NT2/D1 (cell line): ENCODE measurements at regions not wholly inside any gene's neighbourhood (a gene's known extent, or its start where the extent isn't known, plus 50 kb on each side); places are given as distances from the start of the nearest gene placed in this dataset.
"Not testable (repeated sequence)": the region's sequence is repeated elsewhere in the genome, so short reads cannot be mapped to it uniquely, and the experiment has no call there.

Source experiments
- DNase-seq: peaks from one replicate; pipeline ENCODE4 v3.0.0-alpha.2; 2011; ENCODE audit warnings: low read depth, low spot score
- H3K27me3 ChIP-seq: 2 replicates; pipeline ENCODE4 v1.6.0; 2011; ENCODE audit warnings: mild to moderate bottlenecking; ENCODE audit not compliant: insufficient read length, insufficient read depth
- H3K36me3 ChIP-seq: 2 replicates; pipeline ENCODE4 v1.6.1; 2011; ENCODE audit warnings: mild to moderate bottlenecking, low read length, mixed read lengths; ENCODE audit not compliant: insufficient read depth, insufficient read length
- H3K4me1 ChIP-seq: 2 replicates; pipeline ENCODE4 v1.5.1; 2011; ENCODE audit not compliant: insufficient read depth, insufficient read length
- H3K4me3 ChIP-seq: 2 replicates; pipeline ENCODE4 v1.5.1; 2011; ENCODE audit warnings: low read depth; ENCODE audit not compliant: insufficient read length
- H3K9ac ChIP-seq: 2 replicates; pipeline ENCODE4 v1.6.0; 2011; ENCODE audit warnings: low read depth; ENCODE audit not compliant: insufficient read length
- H3K9me3 ChIP-seq: 2 replicates; pipeline ENCODE4 v1.5.1; 2011; ENCODE audit warnings: mild to moderate bottlenecking, low read length; ENCODE audit not compliant: insufficient read depth
- SUZ12 ChIP-seq: IDR thresholded peaks from 2 replicates; pipeline ENCODE4 v1.6.1; 2011; ENCODE audit not compliant: insufficient read length, insufficient read depth; ENCODE audit errors: extremely low read depth
- YY1 ChIP-seq: IDR thresholded peaks from 2 replicates; pipeline ENCODE4 v1.6.1; 2011; ENCODE audit not compliant: insufficient read length, insufficient read depth
- ZNF274 ChIP-seq: IDR thresholded peaks from 2 replicates; pipeline ENCODE4 v1.6.1; 2011; ENCODE audit warnings: mild to moderate bottlenecking, low read depth, low read length

DNA sequence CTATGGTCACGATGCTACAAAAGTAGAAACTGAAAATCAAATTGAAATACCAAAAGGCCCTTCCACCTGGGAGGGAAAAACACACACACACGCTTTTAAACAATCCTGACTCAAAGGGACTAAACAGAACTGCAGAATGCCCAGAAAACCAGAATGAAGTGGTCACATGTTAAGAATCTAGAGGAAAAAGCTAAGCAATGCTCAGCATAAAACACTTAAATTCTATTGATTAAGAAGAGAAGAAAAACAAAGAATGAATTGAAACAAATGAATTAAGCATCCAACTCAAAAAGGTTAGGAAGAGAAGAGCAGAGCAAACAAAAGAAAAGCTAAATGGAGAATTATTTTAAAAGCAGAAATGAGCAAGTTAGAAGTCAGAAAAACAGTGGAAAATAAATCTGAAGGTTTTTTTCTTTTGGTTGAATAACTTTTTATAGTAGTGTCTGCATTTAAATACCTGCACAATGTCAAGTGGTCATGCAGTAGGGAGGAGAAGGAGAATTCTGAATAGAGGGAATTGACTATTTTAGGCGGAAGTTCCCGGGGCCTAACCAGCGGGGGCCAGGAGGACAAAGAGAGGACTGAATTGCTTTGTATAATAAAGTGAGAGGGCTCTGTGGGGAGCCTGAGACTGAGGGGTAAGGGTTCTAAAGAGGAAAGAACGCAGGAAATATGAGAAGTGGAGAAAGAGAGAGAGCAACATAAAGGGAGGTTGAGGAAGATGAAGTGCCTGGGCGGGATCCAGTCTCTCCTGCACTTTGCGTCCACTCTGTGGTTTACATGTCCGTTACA, 146.8 kb downstream of the ATPSCKMT start:
- H3K9ac ChIP-seq, result no peak overlapping the region

DNA sequence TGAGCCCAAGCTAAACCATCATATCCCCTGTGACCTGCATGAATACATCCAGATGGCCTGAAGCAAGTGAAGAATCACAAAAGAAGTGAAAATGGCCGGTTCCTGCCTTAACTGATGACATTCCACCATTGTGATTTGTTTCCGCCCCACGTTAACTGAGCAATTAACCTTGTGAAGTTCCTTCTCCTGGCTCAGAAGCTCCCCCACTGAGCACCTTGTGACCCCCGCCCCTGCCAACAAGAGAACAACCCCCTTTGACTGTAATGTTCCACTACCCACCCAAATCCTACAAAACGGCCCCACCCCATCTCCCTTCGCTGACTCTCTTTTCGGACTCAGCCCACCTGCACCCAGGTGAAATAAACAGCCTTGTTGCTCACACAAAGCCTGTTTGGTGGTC, 147.5 kb downstream of the ATPSCKMT start:
- H3K4me1 ChIP-seq, H3K36me3 ChIP-seq, H3K27me3 ChIP-seq, H3K4me3 ChIP-seq, H3K9ac ChIP-seq: not testable (repeated sequence)
- H3K9me3 ChIP-seq, result peaks cover 25% of the 10 kb centered on the region
- peak; percentile 38 for DNase-seq

More for the DNA sequence above, 146.8 kb downstream of the ATPSCKMT start:
- no peak overlapping the region for H3K4me3 ChIP-seq
- H3K4me1 ChIP-seq, result no peaks in the 10 kb centered on the region
- no peaks in the 10 kb centered on the region for H3K27me3 ChIP-seq
- no peaks in the 10 kb centered on the region for H3K36me3 ChIP-seq
- peak; percentile 72 for DNase-seq
- TF ChIP-seq SUZ12 (no peak), YY1 (no peak), ZNF274 (no peak)
- peaks cover 25% of the 10 kb centered on the region for H3K9me3 ChIP-seq

DNA sequence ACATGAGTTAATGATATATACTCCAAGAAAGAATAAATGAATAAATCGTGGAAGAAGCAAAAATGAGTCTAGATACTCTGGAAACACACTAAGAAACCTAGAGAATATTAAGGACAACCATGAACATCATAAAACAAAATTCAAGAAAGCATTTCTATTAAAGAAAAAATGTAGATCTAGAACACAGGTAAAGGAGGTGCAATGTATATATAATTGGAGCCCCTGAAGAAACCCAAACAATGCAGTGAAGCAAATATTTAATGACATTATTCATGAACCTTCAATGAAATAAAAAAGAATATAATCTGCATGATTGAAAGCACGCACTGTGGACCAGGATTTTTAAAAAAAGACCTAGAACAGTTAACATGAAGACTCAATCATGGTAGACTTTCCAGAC, 150.1 kb downstream of the ATPSCKMT start:
- no peaks in the 10 kb centered on the region for H3K27me3 ChIP-seq

DNA sequence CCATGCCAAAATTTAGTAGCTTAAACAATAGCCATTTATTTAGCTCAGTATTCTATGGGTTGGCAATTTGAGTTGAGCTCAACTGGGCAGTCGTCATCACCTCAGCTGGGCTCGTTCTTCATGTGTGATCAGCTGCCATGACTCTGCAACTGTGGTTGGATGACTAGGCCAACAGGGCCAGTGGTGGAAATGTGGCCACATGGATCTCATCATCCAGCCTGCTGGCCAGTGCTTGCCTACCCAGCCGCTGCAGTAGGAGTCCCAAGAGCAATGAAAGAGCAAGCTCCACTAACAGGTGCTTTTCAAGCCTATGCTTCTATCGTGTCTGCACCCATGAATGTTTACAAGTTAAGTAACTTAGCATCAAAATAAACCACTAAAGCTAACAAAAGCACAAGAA, 158.0 kb downstream of the ATPSCKMT start:
- no peak for TF ChIP-seq ZNF274
- no peak for TF ChIP-seq YY1
- TF ChIP-seq SUZ12, result no peak
- Histone ChIP-seq H3K9ac (no peak overlapping the region), H3K27me3 (no peaks in the 10 kb centered on the region), H3K36me3 (no peaks in the 10 kb centered on the region), H3K4me3 (no peak overlapping the region), H3K9me3 (peaks cover 6% of the 10 kb centered on the region), H3K4me1 (no peaks in the 10 kb centered on the region)
- DNase-seq, result no peak

More for the DNA sequence above, 150.1 kb downstream of the ATPSCKMT start:
- Histone ChIP-seq H3K36me3 (no peaks in the 10 kb centered on the region), H3K9me3 (peaks cover 25% of the 10 kb centered on the region), H3K9ac (no peak overlapping the region), H3K4me3 (no peak overlapping the region), H3K4me1 (no peaks in the 10 kb centered on the region)
- DNase-seq, result no peak
- TF ChIP-seq SUZ12 (no peak), YY1 (no peak), ZNF274 (no peak)

DNA sequence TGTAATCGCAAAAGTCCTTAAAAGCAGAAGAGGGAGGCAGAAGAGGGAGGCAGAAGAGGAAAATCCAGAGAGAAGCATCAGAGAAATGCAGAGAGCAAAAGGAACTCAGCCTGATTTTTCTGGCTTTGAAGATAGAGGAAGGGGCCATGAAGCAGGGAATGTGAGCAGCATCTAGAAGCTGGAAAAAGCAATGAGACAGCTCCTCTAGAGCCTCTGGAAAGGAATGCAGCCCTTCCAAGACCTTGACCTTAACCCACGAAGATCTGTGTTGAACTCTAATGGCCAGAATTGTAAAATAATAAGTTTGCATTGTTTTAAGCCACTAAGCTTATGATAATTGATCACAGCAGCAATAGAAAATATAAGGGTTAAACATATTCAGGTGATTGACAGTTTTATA, 159.6 kb downstream of the ATPSCKMT start:
- DNase-seq, result no peak
- Histone ChIP-seq H3K4me1 (no peaks in the 10 kb centered on the region), H3K36me3 (no peaks in the 10 kb centered on the region), H3K9me3 (peaks cover 6% of the 10 kb centered on the region), H3K4me3 (no peak overlapping the region), H3K9ac (no peak overlapping the region), H3K27me3 (no peaks in the 10 kb centered on the region)
- TF ChIP-seq YY1, result no peak
- TF ChIP-seq ZNF274, result no peak
- no peak for TF ChIP-seq SUZ12

DNA sequence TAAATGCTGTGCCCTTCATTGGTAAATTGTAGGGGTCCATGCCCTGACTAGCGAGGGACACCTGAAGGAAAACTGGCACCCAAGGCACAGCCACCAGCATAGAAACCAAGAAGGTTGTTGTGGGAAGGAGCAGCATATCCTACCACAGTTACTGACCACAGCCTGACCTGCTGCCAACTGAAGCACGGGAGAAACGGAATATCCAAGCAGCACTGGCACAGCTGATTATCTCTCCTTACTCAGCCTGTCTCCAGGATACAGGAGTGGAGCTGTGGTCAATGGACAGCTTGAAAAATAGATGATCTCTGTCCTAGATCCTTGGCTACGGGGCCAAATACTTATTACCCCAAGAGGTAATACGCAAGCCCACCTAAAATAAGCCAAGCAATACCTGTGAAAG, 164.5 kb downstream of the ATPSCKMT start:
- DNase-seq, result no peak
- no peak overlapping the region for H3K9ac ChIP-seq

DNA sequence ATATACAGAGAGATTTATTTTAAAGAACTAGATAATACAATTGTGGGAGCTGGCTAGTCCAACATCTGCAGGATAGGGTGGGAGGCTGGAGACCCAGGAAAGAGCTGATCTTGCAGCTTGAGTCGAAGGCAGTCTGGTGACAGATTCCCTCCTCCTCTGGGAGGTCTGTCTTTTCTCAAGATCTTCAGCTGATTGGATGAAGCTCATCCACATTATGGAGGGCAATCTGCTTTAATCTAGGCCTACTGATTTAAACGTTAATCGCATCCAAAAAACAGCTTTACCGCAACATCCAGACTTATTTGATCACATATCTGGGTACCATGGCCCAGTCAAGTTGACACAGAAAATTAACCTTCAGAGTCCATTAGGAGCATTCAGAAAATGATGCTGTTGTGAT, 168.1 kb downstream of the ATPSCKMT start:
- H3K9me3 ChIP-seq, result no peaks in the 10 kb centered on the region
- no peak overlapping the region for H3K9ac ChIP-seq
- TF ChIP-seq YY1, result no peak
- no peak for TF ChIP-seq SUZ12
- no peak for TF ChIP-seq ZNF274
- H3K4me3 ChIP-seq, result no peak overlapping the region
- no peak for DNase-seq
- H3K27me3 ChIP-seq, result no peaks in the 10 kb centered on the region
- H3K4me1 ChIP-seq, result no peaks in the 10 kb centered on the region
- no peaks in the 10 kb centered on the region for H3K36me3 ChIP-seq

More for the DNA sequence above, 164.5 kb downstream of the ATPSCKMT start:
- no peaks in the 10 kb centered on the region for H3K4me1 ChIP-seq
- H3K9me3 ChIP-seq, result peaks cover 5% of the 10 kb centered on the region
- H3K4me3 ChIP-seq, result no peak overlapping the region
- H3K27me3 ChIP-seq, result no peaks in the 10 kb centered on the region
- H3K36me3 ChIP-seq, result no peaks in the 10 kb centered on the region
- TF ChIP-seq SUZ12 (no peak), ZNF274 (no peak), YY1 (no peak)
